Coronary artery (tissue), 2 donors: ENCODE measurements at regions not wholly inside any gene's neighbourhood (a gene's known extent, or its start where the extent isn't known, plus 50 kb on each side); places are given as distances from the start of the nearest gene placed in this dataset.

Source experiments
- DNase-seq: peaks from one replicate; pipeline ENCODE4 v3.0.0-alpha.2; 2017; ENCODE audit warnings: low spot score
- H3K27ac ChIP-seq, 2 donors: fragments of 200-600 bp; sonication (generic); one replicate each; pipeline ENCODE4 v1.5.1; 2016 to 2019
- H3K4me3 ChIP-seq: fragments of 200-600 bp; sonication (generic); 2 replicates; pipeline ENCODE4 v1.5.1; 2016; ENCODE audit warnings: mild to moderate bottlenecking, moderate library complexity
- TF ChIP-seq, protein P1 (sequence below): fragments of 200-600 bp; sonication (generic); IDR thresholded peaks from one replicate; pipeline ENCODE4 v1.5.1; 2019; ENCODE audit warnings: antibody characterized with exemption

DNA sequence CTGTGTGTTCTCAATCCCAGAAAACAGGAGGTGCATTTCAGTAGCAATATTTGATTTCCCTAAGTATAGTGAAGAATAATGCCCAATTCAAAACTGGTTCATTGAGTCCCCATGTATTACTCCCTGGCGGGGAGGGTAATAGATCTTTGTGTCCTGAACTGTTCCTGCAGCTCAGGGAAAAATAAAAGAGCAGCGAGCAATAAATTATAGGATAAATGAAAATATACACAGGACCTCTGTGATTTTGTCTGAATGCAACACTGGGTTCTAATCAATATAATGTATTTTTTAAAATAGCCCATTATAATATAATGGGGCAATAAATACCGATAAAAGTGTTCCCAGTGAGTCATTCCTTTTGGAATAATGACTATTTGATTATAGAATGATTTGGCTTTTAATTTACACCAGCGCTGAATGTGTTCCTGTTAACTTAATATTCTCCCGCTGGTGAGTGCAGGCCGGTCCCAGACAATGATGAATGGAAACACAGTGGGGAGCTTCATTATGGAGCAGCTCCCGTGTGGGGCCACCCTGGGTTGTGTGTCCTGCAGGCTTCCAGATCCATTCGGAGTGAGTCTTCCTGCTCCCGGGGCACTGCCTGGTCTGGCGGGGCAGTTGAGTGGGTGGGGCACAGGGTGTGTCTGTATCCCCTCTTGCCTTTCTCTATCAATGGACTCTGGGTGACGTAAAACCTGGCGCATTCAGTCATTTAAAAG is 263.1 kb downstream of the ACTR3B start:
- no peak overlapping the region for H3K4me3 ChIP-seq
- TF ChIP-seq, protein P1, sequence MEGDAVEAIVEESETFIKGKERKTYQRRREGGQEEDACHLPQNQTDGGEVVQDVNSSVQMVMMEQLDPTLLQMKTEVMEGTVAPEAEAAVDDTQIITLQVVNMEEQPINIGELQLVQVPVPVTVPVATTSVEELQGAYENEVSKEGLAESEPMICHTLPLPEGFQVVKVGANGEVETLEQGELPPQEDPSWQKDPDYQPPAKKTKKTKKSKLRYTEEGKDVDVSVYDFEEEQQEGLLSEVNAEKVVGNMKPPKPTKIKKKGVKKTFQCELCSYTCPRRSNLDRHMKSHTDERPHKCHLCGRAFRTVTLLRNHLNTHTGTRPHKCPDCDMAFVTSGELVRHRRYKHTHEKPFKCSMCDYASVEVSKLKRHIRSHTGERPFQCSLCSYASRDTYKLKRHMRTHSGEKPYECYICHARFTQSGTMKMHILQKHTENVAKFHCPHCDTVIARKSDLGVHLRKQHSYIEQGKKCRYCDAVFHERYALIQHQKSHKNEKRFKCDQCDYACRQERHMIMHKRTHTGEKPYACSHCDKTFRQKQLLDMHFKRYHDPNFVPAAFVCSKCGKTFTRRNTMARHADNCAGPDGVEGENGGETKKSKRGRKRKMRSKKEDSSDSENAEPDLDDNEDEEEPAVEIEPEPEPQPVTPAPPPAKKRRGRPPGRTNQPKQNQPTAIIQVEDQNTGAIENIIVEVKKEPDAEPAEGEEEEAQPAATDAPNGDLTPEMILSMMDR: no peak
- no peak for DNase-seq
- no peak overlapping the region for H3K27ac ChIP-seq

DNA sequence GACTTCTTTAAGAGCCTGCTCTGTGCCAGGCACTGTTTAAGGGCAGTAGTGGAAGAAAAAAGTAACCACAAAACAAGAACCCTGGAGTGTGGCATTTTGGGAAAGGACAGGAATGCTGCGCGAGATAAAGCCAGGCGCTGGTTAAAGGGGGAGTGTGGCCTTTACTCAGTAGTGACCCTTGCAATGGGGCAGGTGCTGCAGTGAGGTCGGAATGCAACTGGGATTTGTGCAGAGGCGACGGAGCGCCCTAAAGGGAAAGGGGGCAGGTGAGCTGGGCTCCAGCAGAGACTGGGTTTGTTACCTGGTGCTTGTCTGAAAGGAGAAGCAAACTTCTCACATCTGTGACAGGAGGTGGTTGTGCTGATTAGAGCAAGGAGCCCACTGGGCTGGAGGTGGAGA is 263.6 kb downstream of the ACTR3B start:
- H3K4me3 ChIP-seq: no peak overlapping the region
- TF ChIP-seq, protein P1: no peak
- DNase-seq: no peak
- H3K27ac ChIP-seq: no peak overlapping the region

DNA sequence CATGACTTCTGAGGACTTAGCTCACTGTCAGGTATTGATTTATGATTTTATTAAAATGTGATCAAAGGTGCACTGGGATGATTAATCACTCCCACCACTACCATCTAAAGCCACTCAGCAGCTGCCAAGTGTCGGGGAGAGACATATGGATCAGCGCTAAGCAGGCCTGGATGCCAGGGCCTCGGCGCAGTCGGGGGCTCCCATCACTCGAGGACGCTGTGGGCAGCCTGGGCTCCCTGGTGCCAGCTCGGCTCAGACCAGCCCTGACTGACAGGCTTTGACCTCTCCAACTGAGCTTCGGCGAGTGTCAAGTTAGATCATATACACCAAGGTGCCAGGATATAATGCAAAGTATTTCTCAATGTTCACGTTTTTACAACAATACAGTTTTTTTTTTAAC is 267.7 kb downstream of the ACTR3B start:
- peak; percentile 43 for DNase-seq
- no peak overlapping the region for H3K4me3 ChIP-seq
- TF ChIP-seq, protein P1: no peak
- H3K27ac ChIP-seq: no peak overlapping the region

DNA sequence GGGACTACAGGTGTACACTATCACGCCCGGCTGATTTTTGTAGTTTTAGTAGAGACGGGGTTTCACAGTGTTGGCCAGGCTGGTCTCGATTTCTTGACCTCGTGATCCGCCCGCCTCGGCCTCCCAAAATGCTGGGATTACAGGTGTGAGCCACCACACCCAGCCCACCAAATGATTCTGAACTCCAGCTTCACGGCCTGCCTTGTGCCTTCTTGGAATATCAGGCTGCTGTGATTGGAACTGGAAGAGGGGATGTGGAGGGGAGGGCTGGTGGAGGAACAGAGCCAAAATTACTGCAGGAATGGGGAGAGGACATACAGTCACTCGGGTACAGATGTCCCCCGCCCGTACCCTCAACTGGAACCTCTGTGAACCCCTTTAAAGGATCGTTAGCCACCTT is 268.4 kb downstream of the ACTR3B start:
- DNase-seq: peak; percentile 40

DNA sequence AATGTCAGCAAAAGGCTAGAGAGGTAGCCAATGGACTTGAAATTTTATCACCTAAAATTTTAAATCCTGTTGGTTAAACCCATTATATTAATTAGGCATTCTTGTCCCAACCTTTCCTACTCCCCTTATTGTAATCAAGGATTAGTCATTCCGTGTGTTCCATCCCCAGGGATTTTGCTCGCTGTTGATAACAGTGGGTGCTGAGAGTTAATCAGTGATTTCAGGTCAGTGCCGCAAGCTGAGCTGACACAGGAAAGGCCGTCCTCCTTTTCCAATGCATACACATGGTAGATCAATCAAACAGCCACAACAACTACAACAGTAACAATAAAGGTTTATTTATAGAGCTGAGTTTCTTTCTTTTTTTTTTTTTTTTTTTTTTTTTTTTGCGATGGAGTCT is 271.4 kb downstream of the ACTR3B start:
- Histone ChIP-seq H3K27ac (no peak overlapping the region), H3K4me3 (no peak overlapping the region)
- DNase-seq: no peak
- TF ChIP-seq, protein P1: no peak

More for the DNA sequence above, 268.4 kb downstream of the ACTR3B start:
- H3K4me3 ChIP-seq: no peak overlapping the region
- TF ChIP-seq, protein P1: no peak
- no peak overlapping the region for H3K27ac ChIP-seq

DNA sequence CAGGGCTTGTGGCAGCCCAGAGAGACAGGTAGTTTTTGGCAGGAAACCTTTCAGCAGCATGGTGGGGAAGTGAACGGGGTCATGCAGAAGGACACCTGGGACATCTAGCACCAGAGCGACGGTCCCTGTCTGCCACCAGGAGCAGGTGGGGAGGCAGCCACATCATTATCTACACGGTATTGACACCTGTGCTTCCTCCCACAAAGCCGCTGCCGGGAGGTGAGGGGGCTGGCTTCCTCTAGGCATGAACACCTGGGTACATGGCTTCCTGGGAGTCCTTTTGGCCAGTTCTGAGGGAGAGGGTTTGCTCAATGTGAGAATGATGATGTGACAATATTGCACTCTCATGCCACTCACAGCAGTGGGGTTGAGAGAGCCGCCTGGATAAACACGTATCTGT is 275.2 kb downstream of the ACTR3B start:
- no peak for DNase-seq
- no peak overlapping the region for H3K4me3 ChIP-seq
- no peak overlapping the region for H3K27ac ChIP-seq
- TF ChIP-seq, protein P1: no peak

DNA sequence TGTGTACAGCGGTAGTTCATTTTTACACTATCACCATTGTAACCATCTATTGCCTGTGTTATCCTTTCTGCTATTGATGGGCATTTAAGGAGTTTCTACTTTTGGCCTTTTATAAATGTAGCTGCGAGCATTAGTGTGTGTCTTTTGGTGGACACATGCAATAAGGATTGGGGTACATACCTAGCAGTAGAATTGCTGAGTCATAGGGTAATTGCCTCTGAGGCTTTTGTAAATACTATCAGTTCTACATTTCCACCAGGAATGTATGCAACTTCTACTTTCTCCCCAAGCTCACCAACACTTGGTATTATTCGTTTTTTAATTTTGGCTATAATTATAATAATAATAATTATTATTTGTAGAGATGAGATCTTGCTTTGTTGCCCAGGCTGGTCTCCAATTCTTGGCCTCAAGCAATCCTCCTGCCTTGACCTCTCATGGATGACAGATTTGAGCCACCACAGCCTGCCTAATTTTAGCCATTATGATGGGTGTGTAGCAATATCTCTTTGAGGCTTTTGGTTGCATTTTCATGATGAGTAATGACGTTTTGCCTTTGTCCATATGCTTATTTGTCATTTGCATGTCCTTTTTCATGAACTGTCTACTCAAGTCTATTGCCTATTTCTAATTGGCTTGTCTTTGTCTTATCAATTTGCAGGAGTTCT is 277.0 kb downstream of the ACTR3B start:
- Histone ChIP-seq H3K4me3 (no peak overlapping the region), H3K27ac (no peak overlapping the region)
- DNase-seq: no peak
- TF ChIP-seq, protein P1: no peak
